Tibial nerve (tissue), 3 donors: ENCODE measurements at regions not wholly inside any gene's neighbourhood (a gene's known extent, or its start where the extent isn't known, plus 50 kb on each side); places are given as distances from the start of the nearest gene placed in this dataset.

Source experiments
- POLR2A ChIP-seq, 2 donors: fragments of 450-650 bp; IDR thresholded peaks; one replicate each; pipeline ENCODE4 v1.6.1; 2017; ENCODE audit warnings: antibody characterized with exemption in 2 of 2, mild to moderate bottlenecking in 2 of 2, moderate library complexity in 2 of 2
- TF ChIP-seq, protein P1 (sequence below), 5 experiments: fragments of 200-600 bp in 3 of 5; fragments of 450-650 bp in 2 of 5; sonication (generic) in 3 of 5; IDR thresholded peaks; one replicate each; pipeline ENCODE4 v1.5.1; 2016 to 2019; ENCODE audit warnings: antibody characterized with exemption in 5 of 5, mild to moderate bottlenecking in 3 of 5, moderate library complexity in 2 of 5

DNA sequence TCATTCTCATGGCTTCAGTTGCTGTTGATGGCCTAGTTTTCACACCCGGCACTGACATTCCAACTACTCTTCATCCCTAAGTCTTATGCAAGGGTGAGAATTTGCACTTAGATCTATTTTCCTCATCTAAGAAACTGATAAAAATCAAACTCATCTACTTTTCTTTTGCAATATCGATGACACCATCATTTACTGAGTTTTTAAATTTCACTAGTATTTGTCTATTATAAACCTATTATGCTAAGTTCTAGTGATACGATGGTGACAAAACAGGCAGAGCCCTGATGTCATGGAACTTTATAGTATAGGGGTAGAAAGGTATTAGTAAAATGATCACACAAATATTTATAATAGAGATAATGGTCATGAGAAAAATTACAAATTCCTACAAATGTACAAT, 167.9 kb upstream of the CITED2 start:
- TF ChIP-seq, protein P1, sequence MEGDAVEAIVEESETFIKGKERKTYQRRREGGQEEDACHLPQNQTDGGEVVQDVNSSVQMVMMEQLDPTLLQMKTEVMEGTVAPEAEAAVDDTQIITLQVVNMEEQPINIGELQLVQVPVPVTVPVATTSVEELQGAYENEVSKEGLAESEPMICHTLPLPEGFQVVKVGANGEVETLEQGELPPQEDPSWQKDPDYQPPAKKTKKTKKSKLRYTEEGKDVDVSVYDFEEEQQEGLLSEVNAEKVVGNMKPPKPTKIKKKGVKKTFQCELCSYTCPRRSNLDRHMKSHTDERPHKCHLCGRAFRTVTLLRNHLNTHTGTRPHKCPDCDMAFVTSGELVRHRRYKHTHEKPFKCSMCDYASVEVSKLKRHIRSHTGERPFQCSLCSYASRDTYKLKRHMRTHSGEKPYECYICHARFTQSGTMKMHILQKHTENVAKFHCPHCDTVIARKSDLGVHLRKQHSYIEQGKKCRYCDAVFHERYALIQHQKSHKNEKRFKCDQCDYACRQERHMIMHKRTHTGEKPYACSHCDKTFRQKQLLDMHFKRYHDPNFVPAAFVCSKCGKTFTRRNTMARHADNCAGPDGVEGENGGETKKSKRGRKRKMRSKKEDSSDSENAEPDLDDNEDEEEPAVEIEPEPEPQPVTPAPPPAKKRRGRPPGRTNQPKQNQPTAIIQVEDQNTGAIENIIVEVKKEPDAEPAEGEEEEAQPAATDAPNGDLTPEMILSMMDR (IDR thresholded peaks at IDR 0.05): no peak
- no peak for TF ChIP-seq POLR2A (IDR thresholded peaks at IDR 0.05)
